A549 (cell line): ENCODE measurements at regions not wholly inside any gene's neighbourhood (a gene's known extent, or its start where the extent isn't known, plus 50 kb on each side); places are given as distances from the start of the nearest gene placed in this dataset.

Experiments used
- ATAC-seq, 2 experiments: fragments of 200-7000 bp in 1 of 2; fragments of >200 bp in 1 of 2; cut with Nextera tagmentation in 1 of 2; cut with Tn5 transposase in 1 of 2; 3 replicates each; pipeline versions ENCODE4 v1.8.0 to v1.9.1; 2018 to 2020; ENCODE audit warnings: mild to moderate bottlenecking in 1 of 2, moderate library complexity in 1 of 2
- CTCF ChIA-PET: fragments of 300-600 bp; sonication (Branson Sonifier 250); formaldehyde crosslinking; extraction: SDS; loops from one replicate; lab custom pipeline; 2021; ENCODE audit warnings: antibody characterized with exemption, inconsistent platforms; lab: Yijun Ruan, JAX
- POLR2A ChIA-PET: fragments of 350-600 bp; formaldehyde crosslinking; extraction: SDS; loops from one replicate; lab custom pipeline; 2021; ENCODE audit warnings: antibody characterized with exemption, inconsistent platforms; lab: Yijun Ruan, JAX
- DNase-seq, 2 experiments: peaks; one replicate each; pipeline versions ENCODE4 v3.0.0 to v3.0.0-alpha.2; 2011 to 2016; ENCODE audit warnings: low read depth in 1 of 2, low spot score in 1 of 2
- FAIRE-seq: peaks from 2 replicates; lab custom pipeline; 2011; peaks lifted over from hg19 to GRCh38; lab: Jason Lieb, UNC
- H3K27ac ChIP-seq, 2 experiments: fragments of >200 bp; sonication (Bioruptor Twin); formaldehyde crosslinking; 3 replicates each; pipeline ENCODE4 v1.5.1; 2016 to 2017
- H3K4me1 ChIP-seq: fragments of >200 bp; sonication (Bioruptor Twin); formaldehyde crosslinking; 3 replicates; pipeline ENCODE4 v1.6.1; 2016
- H3K4me2 ChIP-seq: fragments of >200 bp; sonication (Bioruptor Twin); formaldehyde crosslinking; 3 replicates; pipeline ENCODE4 v1.6.1; 2016
- H3K4me3 ChIP-seq: fragments of >200 bp; sonication (Bioruptor Twin); formaldehyde crosslinking; 3 replicates; pipeline ENCODE4 v1.5.1; 2016
- H3K9me3 ChIP-seq: fragments of >200 bp; sonication (Bioruptor Twin); formaldehyde crosslinking; 3 replicates; pipeline ENCODE4 v1.6.1; 2016
- ATOH8 ChIP-seq: fragments of 250-450 bp; sonication (Bioruptor Pico); IDR thresholded peaks from 2 replicates; pipeline ENCODE4 v1.5.0; 2020; ENCODE audit warnings: low read depth, mild to moderate bottlenecking, moderate library complexity
- CBX2 ChIP-seq: fragments of 200-600 bp; sonication (generic); IDR thresholded peaks from 2 replicates; pipeline ENCODE4 v1.6.1; 2016; ENCODE audit warnings: low read depth, mild to moderate bottlenecking, borderline replicate concordance
- CTCF ChIP-seq: fragments of >200 bp; sonication (Bioruptor Twin); formaldehyde crosslinking; IDR thresholded peaks from 3 replicates; pipeline ENCODE4 v1.5.1; 2016
- ELK1 ChIP-seq: fragments of 150-350 bp; IDR thresholded peaks from 2 replicates; pipeline ENCODE4 v1.6.1; 2014; ENCODE audit warnings: low read depth, mild to moderate bottlenecking, low read length
- ESRRA ChIP-seq: fragments of 150-350 bp; IDR thresholded peaks from 2 replicates; pipeline ENCODE4 v1.6.1; 2014; ENCODE audit warnings: mild to moderate bottlenecking, low read length, borderline replicate concordance
- FOSB ChIP-seq: fragments of 250-450 bp; sonication (Bioruptor Pico); IDR thresholded peaks from 2 replicates; pipeline ENCODE4 v1.5.0; 2020; ENCODE audit warnings: mild to moderate bottlenecking, moderate library complexity
- HMGXB4 ChIP-seq: fragments of 250-450 bp; sonication (Bioruptor Pico); IDR thresholded peaks from 2 replicates; pipeline ENCODE4 v1.5.0; 2021; ENCODE audit warnings: mild to moderate bottlenecking, moderate library complexity, borderline replicate concordance
- HOXA7 ChIP-seq: fragments of 250-450 bp; sonication (Bioruptor Pico); IDR thresholded peaks from 2 replicates; pipeline ENCODE4 v1.5.0; 2020; ENCODE audit warnings: mild to moderate bottlenecking, moderate library complexity
- JUN ChIP-seq, 2 experiments: fragments of >200 bp; sonication (Bioruptor Twin); formaldehyde crosslinking; IDR thresholded peaks; 2 replicates in 1 of 2; 3 replicates in 1 of 2; pipeline ENCODE4 v1.6.1; 2016 to 2017
- KDM1A ChIP-seq: fragments of 200-600 bp; sonication (generic); IDR thresholded peaks from 2 replicates; pipeline ENCODE4 v1.6.1; 2016; ENCODE audit warnings: low read depth, mild to moderate bottlenecking
- NPAS2 ChIP-seq: fragments of 250-450 bp; sonication (Bioruptor Pico); IDR thresholded peaks from 2 replicates; pipeline ENCODE4 v1.8.0; 2022; ENCODE audit warnings: mild to moderate bottlenecking, moderate library complexity, borderline replicate concordance
- PBX3 ChIP-seq: IDR thresholded peaks from 2 replicates; pipeline ENCODE4 v1.6.1; 2012
- POLR2A ChIP-seq: IDR thresholded peaks from 2 replicates; pipeline ENCODE4 v1.6.1; 2012; ENCODE audit warnings: mild to moderate bottlenecking, low read length
- RAD21 ChIP-seq, 2 experiments: fragments of >200 bp in 1 of 2; sonication (Bioruptor Twin) in 1 of 2; formaldehyde crosslinking in 1 of 2; IDR thresholded peaks in 1 of 2; conservative IDR thresholded peaks in 1 of 2; 2 replicates in 1 of 2; 3 replicates in 1 of 2; pipeline ENCODE4 v1.6.1; 2012 to 2018; ENCODE audit warnings: inconsistent platforms in 1 of 2
- REST ChIP-seq: fragments of 200-600 bp; sonication (generic); IDR thresholded peaks from 2 replicates; pipeline ENCODE4 v1.6.1; 2016; ENCODE audit warnings: antibody characterized with exemption, mild to moderate bottlenecking, moderate library complexity
- RFX5 ChIP-seq: fragments of 450-650 bp; IDR thresholded peaks from 2 replicates; pipeline ENCODE4 v1.7.1; 2014; ENCODE audit warnings: antibody characterized with exemption, mild to moderate bottlenecking, moderate library complexity
- SMC3 ChIP-seq: fragments of >200 bp; sonication (Bioruptor Twin); formaldehyde crosslinking; IDR thresholded peaks from 3 replicates; pipeline ENCODE4 v1.6.1; 2018; ENCODE audit warnings: inconsistent platforms
- USF2 ChIP-seq: fragments of 450-650 bp; IDR thresholded peaks from 2 replicates; pipeline ENCODE4 v1.6.1; 2014; ENCODE audit warnings: antibody characterized with exemption
- WGBS: methylation state at CpG from one replicate; pipeline ENCODE4 v1.1.6; 2017; ENCODE audit errors: missing lambda C conversion rate; 5-methylcytosine and 5-hydroxymethylcytosine counted together

GRCh38 chr13:65670014-65670625 is 1560.0 kb downstream of the PCDH9 start:
- WGBS: 69% methylated on average over 6 of the region's 6 CpGs
- no peak for ATAC-seq
- Histone ChIP-seq H3K4me2 (no peak overlapping the region), H3K27ac (no peak overlapping the region), H3K4me3 (no peak overlapping the region), H3K4me1 (no peaks in the 10 kb centered on the region), H3K9me3 (peaks cover 2% of the 10 kb centered on the region; the same call in 1 of the 3 replicates)
- ChIA-PET CTCF (no interaction called here), POLR2A (no interaction called here)
- no peak for FAIRE-seq
- DNase-seq: no peak
- TF ChIP-seq KDM1A: no peak
- no peak for TF ChIP-seq PBX3
- no peak for TF ChIP-seq ELK1
- no peak for TF ChIP-seq REST
- no peak for TF ChIP-seq FOSB (CRISPR knock-in tag)
- TF ChIP-seq ESRRA: no peak
- TF ChIP-seq HOXA7 (CRISPR knock-in tag): no peak

- WGBS: 43% methylated on average over 1 of the region's 1 CpG
- Histone ChIP-seq H3K4me3 (no peak overlapping the region), H3K27ac (no peak overlapping the region), H3K4me2 (no peak overlapping the region)
- TF ChIP-seq JUN (IDR thresholded peaks at IDR 0.05) (no peak), ATOH8 (CRISPR knock-in tag) (no peak), NPAS2 (CRISPR knock-in tag) (no peak), CBX2 (no peak)
- TF ChIP-seq, all 56 proteins: peak for 0
- CTCF ChIA-PET: no interaction called here
- H3K4me1 ChIP-seq: no peaks in the 10 kb centered on the region
- POLR2A ChIA-PET: no interaction called here
- ATAC-seq (no peak), DNase-seq (no peak), FAIRE-seq (no peak)
- H3K9me3 ChIP-seq: no peaks in the 10 kb centered on the region
Measured at GRCh38 chr13:65660731-65661130, 1569.4 kb downstream of the PCDH9 start.

GRCh38 chr13:65656740-65657329 is 1573.3 kb downstream of the PCDH9 start:
- POLR2A ChIA-PET: no interaction called here
- Histone ChIP-seq H3K4me2 (no peak overlapping the region), H3K9me3 (no peaks in the 10 kb centered on the region), H3K27ac (no peak overlapping the region), H3K4me3 (no peak overlapping the region), H3K4me1 (no peaks in the 10 kb centered on the region)
- 4% methylated on average over 1 of the region's 1 CpG for WGBS
- no peak for FAIRE-seq
- DNase-seq: peak; percentile 0 to 4
- ATAC-seq: no peak
- CTCF ChIA-PET: interaction anchor here (0.8 to 1.6 kb wide), 4 partner anchors 19 to 1759 kb away, joined by 3 to 4 read pairs (median 3); no protein-coding TSS in a partner anchor
- TF ChIP-seq POLR2A: no peak
- peak; percentile 58 to 66 for TF ChIP-seq RAD21 (conservative IDR thresholded peaks at IDR 0.05 in 1 of 2, IDR thresholded peaks at IDR 0.05 in 1 of 2)
- no peak for TF ChIP-seq KDM1A
- no peak for TF ChIP-seq ATOH8 (CRISPR knock-in tag)
- no peak for TF ChIP-seq ESRRA
- TF ChIP-seq HMGXB4 (CRISPR knock-in tag): no peak
- peak; percentile 55 for TF ChIP-seq SMC3
- TF ChIP-seq RFX5: no peak
- peak; percentile 44 for TF ChIP-seq CTCF
- no peak for TF ChIP-seq USF2
